ENCODE measurements at regions not wholly inside any gene's neighbourhood (a gene's known extent, or its start where the extent isn't known, plus 50 kb on each side); places are given as distances from the start of the nearest gene placed in this dataset.

DNA sequence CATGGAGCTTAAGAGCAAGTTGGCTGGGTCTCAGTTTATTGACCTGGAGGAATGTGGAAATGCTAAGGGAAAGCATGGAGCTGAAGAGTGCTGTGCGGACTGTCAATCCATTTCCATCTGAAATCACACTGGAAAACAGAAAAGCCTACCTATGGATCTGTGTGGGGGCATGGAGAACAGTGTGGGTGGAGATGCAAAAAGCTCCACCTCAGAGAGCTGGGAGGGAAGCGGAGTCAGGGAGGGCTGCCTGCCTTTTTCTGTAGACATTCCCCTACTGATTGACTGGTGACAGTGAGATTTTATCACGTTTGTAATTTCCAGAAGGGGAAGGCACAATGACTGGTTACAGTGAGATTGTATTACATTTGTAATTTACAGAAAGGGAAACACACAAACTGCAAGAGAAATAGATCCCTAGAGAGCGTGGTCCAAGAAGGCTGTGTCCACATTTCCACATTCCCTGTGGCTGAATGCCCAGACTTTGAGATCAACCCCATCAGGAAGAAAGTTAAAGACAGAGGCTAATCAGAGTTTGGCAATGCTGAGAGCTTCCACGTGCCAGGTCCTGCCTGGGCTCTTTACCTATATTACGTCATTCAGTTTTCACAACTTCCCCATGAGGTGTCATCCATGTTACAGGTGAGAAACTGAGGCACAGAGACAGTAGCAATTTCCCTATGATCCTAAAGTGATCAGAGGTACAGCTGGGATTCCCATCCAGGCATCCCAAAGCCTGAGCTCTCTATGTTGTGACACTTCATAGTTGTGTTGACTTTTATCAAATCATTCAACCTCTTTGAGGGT lies 67.7 kb upstream of the NSMCE3 start:
- DNase-seq (ENCODE audit: low read depth in 4 of 4, low spot score in 3 of 4): no peak

DNA sequence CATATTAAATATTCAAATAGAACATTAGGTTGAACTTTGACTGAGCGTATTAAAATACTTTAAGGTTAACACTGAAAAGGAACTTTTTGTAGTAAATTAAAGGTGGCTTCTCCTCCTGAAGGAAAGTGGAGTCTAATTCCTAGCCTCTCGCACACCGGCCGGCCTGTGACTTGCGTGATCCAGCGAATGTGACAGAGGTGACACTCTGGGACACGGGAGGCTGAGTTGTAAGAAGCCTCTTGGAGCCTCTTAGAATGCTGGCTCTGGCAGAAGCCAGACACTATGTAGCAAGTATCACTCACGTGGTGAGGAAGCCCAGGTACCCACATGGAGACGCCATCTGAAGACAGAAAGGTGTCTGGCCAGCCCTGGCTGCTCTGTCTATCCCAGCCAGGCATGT lies 64.9 kb upstream of the NSMCE3 start:
- DNase-seq (ENCODE audit: low read depth in 4 of 4, low spot score in 3 of 4): no peak

- no peak for DNase-seq (ENCODE audit: low read depth in 4 of 4, low spot score in 3 of 4)
These were observed 63.6 kb upstream of the NSMCE3 start for GRCh38 chr15:29333261-29333660.

GRCh38 chr15:29331669-29332068 lies 62.0 kb upstream of the NSMCE3 start:
- no peak for DNase-seq (ENCODE audit: low read depth in 4 of 4, low spot score in 3 of 4)

- DNase-seq (ENCODE audit: low read depth in 4 of 4, low spot score in 3 of 4): no peak
These were observed 61.4 kb upstream of the NSMCE3 start for GRCh38 chr15:29331071-29331470.

- no peak for DNase-seq (ENCODE audit: low read depth in 4 of 4, low spot score in 3 of 4)
These were observed 55.1 kb upstream of the NSMCE3 start for GRCh38 chr15:29324746-29325145.

- DNase-seq (ENCODE audit: low read depth in 4 of 4, low spot score in 3 of 4): no peak
These were observed 53.9 kb upstream of the NSMCE3 start for GRCh38 chr15:29323557-29323956.

DNA sequence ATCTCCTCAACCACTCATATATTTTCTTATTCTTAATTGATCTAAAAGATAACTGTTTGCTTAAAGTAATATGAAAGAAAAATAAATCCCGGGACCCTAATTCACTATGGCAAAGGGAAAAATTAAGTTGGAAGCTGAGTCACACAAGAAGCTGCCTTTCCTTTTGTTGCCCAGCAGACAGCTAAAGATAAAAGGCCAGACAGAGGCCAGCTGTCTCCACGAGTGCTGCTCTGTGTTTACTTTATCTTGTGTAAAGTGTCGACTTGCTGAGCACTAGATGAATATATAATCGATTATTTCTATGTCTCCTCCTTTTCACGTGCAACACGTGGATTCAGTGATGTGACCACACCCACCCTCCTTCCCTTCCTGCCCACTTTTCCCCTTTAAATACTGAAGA lies 52.8 kb upstream of the NSMCE3 start:
- DNase-seq (ENCODE audit: low read depth in 4 of 4, low spot score in 3 of 4): no peak

GRCh38 chr15:29320420-29320819 lies 50.8 kb upstream of the NSMCE3 start:
- DNase-seq (ENCODE audit: low read depth in 4 of 4, low spot score in 3 of 4): no peak

DNA sequence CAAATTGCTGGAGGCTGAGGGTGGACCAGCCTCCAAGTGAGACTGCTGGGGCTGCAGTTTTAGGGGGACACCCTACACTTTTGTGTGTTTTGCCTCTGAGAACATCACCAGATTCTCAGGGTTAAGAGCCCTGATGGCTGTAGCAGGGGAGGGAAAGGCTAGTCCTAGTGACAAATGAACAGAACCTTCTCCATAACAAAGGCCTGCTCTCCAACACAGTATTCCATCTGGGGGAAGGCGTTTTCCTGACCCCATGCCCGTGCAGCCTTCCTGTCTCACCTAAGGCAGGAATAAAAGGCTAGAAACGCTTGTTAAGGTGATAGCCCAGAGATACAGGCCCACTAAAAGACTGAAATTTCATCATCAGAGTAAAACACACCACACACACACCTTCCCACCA lies 50.2 kb upstream of the NSMCE3 start:
- DNase-seq (ENCODE audit: low read depth in 4 of 4, low spot score in 3 of 4): no peak
